EH (cell line): ENCODE measurements at regions not wholly inside any gene's neighbourhood (a gene's known extent, or its start where the extent isn't known, plus 50 kb on each side); places are given as distances from the start of the nearest gene placed in this dataset.
"Not testable (repeated sequence)": the region's sequence is repeated elsewhere in the genome, so short reads cannot be mapped to it uniquely, and the experiment has no call there.

Source experiments
- DNase-seq: peaks from one replicate; pipeline ENCODE4 v3.0.0-alpha.2; 2015; ENCODE audit warnings: low read depth

- DNase-seq: no peak
These were observed 307.1 kb downstream of the SEMA3D start for GRCh38 chr7:84879570-84880325.

- DNase-seq: no peak
These were observed 308.8 kb downstream of the SEMA3D start for GRCh38 chr7:84877943-84878570.

- DNase-seq: no peak
These were observed 310.6 kb downstream of the SEMA3D start for GRCh38 chr7:84876061-84876821.

GRCh38 chr7:84865560-84865959 is 321.3 kb downstream of the SEMA3D start:
- no peak for DNase-seq

- DNase-seq: no peak
These were observed 329.5 kb downstream of the SEMA3D start for GRCh38 chr7:84857336-84857735.

GRCh38 chr7:84855758-84856157 is 331.1 kb downstream of the SEMA3D start:
- DNase-seq: no peak

- DNase-seq: not testable (repeated sequence)
These were observed 337.9 kb downstream of the SEMA3D start for GRCh38 chr7:84848974-84849372.

- peak; percentile 6 for DNase-seq
These were observed 338.5 kb downstream of the SEMA3D start for GRCh38 chr7:84848219-84848973.

GRCh38 chr7:84847790-84848189 is 339.1 kb downstream of the SEMA3D start:
- DNase-seq: peak; percentile 0

GRCh38 chr7:84847038-84847437 is 339.8 kb downstream of the SEMA3D start:
- no peak for DNase-seq

- DNase-seq: no peak
These were observed 340.9 kb downstream of the SEMA3D start for GRCh38 chr7:84845971-84846370.

GRCh38 chr7:84844771-84845170 is 342.1 kb downstream of the SEMA3D start:
- DNase-seq: no peak

GRCh38 chr7:84841809-84842208 is 345.0 kb downstream of the SEMA3D start:
- DNase-seq: peak; percentile 4

- no peak for DNase-seq
These were observed 348.0 kb downstream of the SEMA3D start for GRCh38 chr7:84838857-84839256.

- no peak for DNase-seq
These were observed 349.5 kb downstream of the SEMA3D start for GRCh38 chr7:84837405-84837804.

GRCh38 chr7:84829719-84830118 is 357.1 kb downstream of the SEMA3D start:
- DNase-seq: no peak

GRCh38 chr7:84824057-84824651 is 362.7 kb downstream of the SEMA3D start:
- no peak for DNase-seq

- no peak for DNase-seq
These were observed 363.3 kb downstream of the SEMA3D start for GRCh38 chr7:84823530-84823929.

GRCh38 chr7:84822941-84823510 is 363.8 kb downstream of the SEMA3D start:
- DNase-seq: no peak

- DNase-seq: no peak
These were observed 365.0 kb downstream of the SEMA3D start for GRCh38 chr7:84821671-84822534.
